Vagina (tissue), 2 donors: ENCODE measurements at regions not wholly inside any gene's neighbourhood (a gene's known extent, or its start where the extent isn't known, plus 50 kb on each side); places are given as distances from the start of the nearest gene placed in this dataset.

Source experiments
- DNase-seq, 2 donors: peaks; one replicate each; pipeline ENCODE4 v3.0.0-alpha.2; 2017; ENCODE audit errors: extremely low spot score in 2 of 2
- H3K27ac ChIP-seq: fragments of 200-600 bp; sonication (generic); one replicate; pipeline ENCODE4 v1.5.1; 2019
- H3K27me3 ChIP-seq: fragments of 200-600 bp; sonication (generic); one replicate; pipeline ENCODE4 v1.5.1; 2019
- H3K36me3 ChIP-seq, 2 donors: fragments of 200-600 bp; sonication (generic); one replicate each; pipeline ENCODE4 v1.5.1; 2017 to 2019
- H3K4me1 ChIP-seq: fragments of 200-600 bp; sonication (generic); one replicate; pipeline ENCODE4 v1.5.1; 2019
- H3K4me3 ChIP-seq, 2 donors: fragments of 200-600 bp; sonication (generic); 1 replicate in 1 of 2; 2 replicates in 1 of 2; pipeline ENCODE4 v1.5.1; 2016 to 2019
- H3K9me3 ChIP-seq: fragments of 200-600 bp; sonication (generic); one replicate; pipeline ENCODE4 v1.5.1; 2019
- POLR2A ChIP-seq, 2 donors: fragments of 450-650 bp; IDR thresholded peaks; one replicate each; pipeline ENCODE4 v1.6.1; 2017; ENCODE audit warnings: antibody characterized with exemption in 2 of 2, mild to moderate bottlenecking in 2 of 2, moderate library complexity in 2 of 2
- POLR2AphosphoS5 ChIP-seq, 2 donors: sonication (generic); formaldehyde crosslinking; IDR thresholded peaks; one replicate each; pipeline ENCODE4 v1.9.0; 2017; ENCODE audit warnings: antibody characterized with exemption in 2 of 2, mild to moderate bottlenecking in 2 of 2, low read depth in 1 of 2; ENCODE audit not compliant: insufficient read depth in 1 of 2
- intact Hi-C: fragments of 100-400 bp; cut with DNase I; formaldehyde crosslinking; loops from one replicate; pipeline ENCODE4 v1.15.1; 2023
- TF ChIP-seq, protein P1 (sequence below), 3 experiments: fragments of 450-650 bp in 2 of 3; fragments of 200-600 bp in 1 of 3; sonication (generic) in 1 of 3; IDR thresholded peaks; one replicate each; pipeline ENCODE4 v1.5.1; 2017 to 2019; ENCODE audit warnings: antibody characterized with exemption in 3 of 3, mild to moderate bottlenecking in 2 of 3, moderate library complexity in 2 of 3

- no peak for TF ChIP-seq POLR2AphosphoS5 (IDR thresholded peaks at IDR 0.05; ENCODE audit: insufficient read depth in 1 of 2, low read depth in 1 of 2)
- TF ChIP-seq, protein P1, sequence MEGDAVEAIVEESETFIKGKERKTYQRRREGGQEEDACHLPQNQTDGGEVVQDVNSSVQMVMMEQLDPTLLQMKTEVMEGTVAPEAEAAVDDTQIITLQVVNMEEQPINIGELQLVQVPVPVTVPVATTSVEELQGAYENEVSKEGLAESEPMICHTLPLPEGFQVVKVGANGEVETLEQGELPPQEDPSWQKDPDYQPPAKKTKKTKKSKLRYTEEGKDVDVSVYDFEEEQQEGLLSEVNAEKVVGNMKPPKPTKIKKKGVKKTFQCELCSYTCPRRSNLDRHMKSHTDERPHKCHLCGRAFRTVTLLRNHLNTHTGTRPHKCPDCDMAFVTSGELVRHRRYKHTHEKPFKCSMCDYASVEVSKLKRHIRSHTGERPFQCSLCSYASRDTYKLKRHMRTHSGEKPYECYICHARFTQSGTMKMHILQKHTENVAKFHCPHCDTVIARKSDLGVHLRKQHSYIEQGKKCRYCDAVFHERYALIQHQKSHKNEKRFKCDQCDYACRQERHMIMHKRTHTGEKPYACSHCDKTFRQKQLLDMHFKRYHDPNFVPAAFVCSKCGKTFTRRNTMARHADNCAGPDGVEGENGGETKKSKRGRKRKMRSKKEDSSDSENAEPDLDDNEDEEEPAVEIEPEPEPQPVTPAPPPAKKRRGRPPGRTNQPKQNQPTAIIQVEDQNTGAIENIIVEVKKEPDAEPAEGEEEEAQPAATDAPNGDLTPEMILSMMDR (IDR thresholded peaks at IDR 0.05) = no peak
- no peak for TF ChIP-seq POLR2A (IDR thresholded peaks at IDR 0.05)
These were observed 283.6 kb downstream of the TMX3 start for GRCh38 chr18:68431111-68431921.

GRCh38 chr18:68429841-68430240, 285.1 kb downstream of the TMX3 start:
- H3K9me3 ChIP-seq = no peaks in the 10 kb centered on the region
- no peak overlapping the region for H3K4me3 ChIP-seq
- no peaks in the 10 kb centered on the region for H3K4me1 ChIP-seq
- TF ChIP-seq, protein P1 (IDR thresholded peaks at IDR 0.05) = no peak
- H3K27me3 ChIP-seq = no peaks in the 10 kb centered on the region
- intact Hi-C loops = no loop called here
- no peak for DNase-seq
- no peaks in the 10 kb centered on the region for H3K36me3 ChIP-seq
- H3K27ac ChIP-seq = no peak overlapping the region

More at GRCh38 chr18:68431111-68431921, 283.6 kb downstream of the TMX3 start:
- no peak for DNase-seq
- no peaks in the 10 kb centered on the region for H3K27me3 ChIP-seq
- H3K27ac ChIP-seq = no peak overlapping the region
- H3K4me3 ChIP-seq = no peak overlapping the region
- no peaks in the 10 kb centered on the region for H3K36me3 ChIP-seq
- no peaks in the 10 kb centered on the region for H3K4me1 ChIP-seq
- no peaks in the 10 kb centered on the region for H3K9me3 ChIP-seq
- intact Hi-C loops = no loop called here

- Histone ChIP-seq H3K27me3 (no peaks in the 10 kb centered on the region), H3K27ac (no peak overlapping the region), H3K36me3 (no peaks in the 10 kb centered on the region), H3K9me3 (no peaks in the 10 kb centered on the region), H3K4me1 (no peaks in the 10 kb centered on the region), H3K4me3 (no peak overlapping the region)
- intact Hi-C loops = no loop called here
- no peak for DNase-seq
- TF ChIP-seq POLR2AphosphoS5 (IDR thresholded peaks at IDR 0.05; ENCODE audit: insufficient read depth in 1 of 2, low read depth in 1 of 2) (no peak), POLR2A (IDR thresholded peaks at IDR 0.05) (no peak)
- TF ChIP-seq, protein P1 (IDR thresholded peaks at IDR 0.05) = no peak
These were observed 285.8 kb downstream of the TMX3 start for GRCh38 chr18:68429111-68429510.

GRCh38 chr18:68428661-68429060, 286.2 kb downstream of the TMX3 start:
- H3K27me3 ChIP-seq = no peaks in the 10 kb centered on the region
- H3K4me3 ChIP-seq = no peak overlapping the region
- H3K4me1 ChIP-seq = no peaks in the 10 kb centered on the region
- H3K9me3 ChIP-seq = no peaks in the 10 kb centered on the region
- TF ChIP-seq, protein P1 (IDR thresholded peaks at IDR 0.05) = no peak
- no peak for TF ChIP-seq POLR2AphosphoS5 (IDR thresholded peaks at IDR 0.05; ENCODE audit: insufficient read depth in 1 of 2, low read depth in 1 of 2)
- TF ChIP-seq POLR2A (IDR thresholded peaks at IDR 0.05) = no peak
- no peak overlapping the region for H3K27ac ChIP-seq
- no peaks in the 10 kb centered on the region for H3K36me3 ChIP-seq
- DNase-seq = no peak
- intact Hi-C loops = no loop called here

- Histone ChIP-seq H3K36me3 (no peaks in the 10 kb centered on the region), H3K9me3 (no peaks in the 10 kb centered on the region), H3K27me3 (no peaks in the 10 kb centered on the region), H3K4me1 (no peaks in the 10 kb centered on the region), H3K27ac (no peak overlapping the region), H3K4me3 (no peak overlapping the region)
- no peak for DNase-seq
- intact Hi-C loops = no loop called here
- TF ChIP-seq POLR2A (IDR thresholded peaks at IDR 0.05) = no peak
- TF ChIP-seq, protein P1 (IDR thresholded peaks at IDR 0.05) = no peak
- peak in 1 of 2 donors; percentile 55 for TF ChIP-seq POLR2AphosphoS5 (IDR thresholded peaks at IDR 0.05; ENCODE audit: insufficient read depth in 1 of 2, low read depth in 1 of 2)
These were observed 286.9 kb downstream of the TMX3 start for GRCh38 chr18:68427951-68428401.
